HG03039 (cell line): ENCODE measurements at regions not wholly inside any gene's neighbourhood (a gene's known extent, or its start where the extent isn't known, plus 50 kb on each side); places are given as distances from the start of the nearest gene placed in this dataset.

Source experiments
- ATAC-seq: cut with Tn5 transposase; IDR thresholded peaks from one replicate; pipeline ENCODE4 v1.9.1; 2021; ENCODE audit warnings: mild to moderate bottlenecking, moderate library complexity; ENCODE audit not compliant: unreplicated experiment

GRCh38 chr2:126825316-126825715 lies 73.4 kb upstream of the TEX51 start:
- ATAC-seq, result no peak

- ATAC-seq, result no peak
Measured at GRCh38 chr2:126826491-126826890, 72.2 kb upstream of the TEX51 start.

- ATAC-seq, result no peak
Measured at GRCh38 chr2:126827371-126827770, 71.3 kb upstream of the TEX51 start.

- no peak for ATAC-seq
Measured at GRCh38 chr2:126828051-126828450, 70.6 kb upstream of the TEX51 start.

- ATAC-seq, result no peak
Measured at GRCh38 chr2:126828491-126828890, 70.2 kb upstream of the TEX51 start.

GRCh38 chr2:126831234-126832005 lies 67.3 kb upstream of the TEX51 start:
- ATAC-seq, result no peak

- no peak for ATAC-seq
Measured at GRCh38 chr2:126832014-126832413, 66.7 kb upstream of the TEX51 start.

- no peak for ATAC-seq
Measured at GRCh38 chr2:126832757-126833156, 65.9 kb upstream of the TEX51 start.

GRCh38 chr2:126834006-126834659 lies 64.6 kb upstream of the TEX51 start:
- no peak for ATAC-seq

- no peak for ATAC-seq
Measured at GRCh38 chr2:126835261-126835660, 63.4 kb upstream of the TEX51 start.

- ATAC-seq, result no peak
Measured at GRCh38 chr2:126835831-126836230, 62.9 kb upstream of the TEX51 start.

GRCh38 chr2:126836761-126837679 lies 61.7 kb upstream of the TEX51 start:
- ATAC-seq, result no peak

GRCh38 chr2:126837966-126838715 lies 60.5 kb upstream of the TEX51 start:
- ATAC-seq, result no peak

GRCh38 chr2:126838716-126838985 lies 60.0 kb upstream of the TEX51 start:
- ATAC-seq, result no peak

- ATAC-seq, result no peak
Measured at GRCh38 chr2:126839796-126840195, 58.9 kb upstream of the TEX51 start.

- ATAC-seq, result no peak
Measured at GRCh38 chr2:126843081-126843480, 55.6 kb upstream of the TEX51 start.

- no peak for ATAC-seq
Measured at GRCh38 chr2:126846241-126846640, 52.4 kb upstream of the TEX51 start.
